ENCODE measurements at regions not wholly inside any gene's neighbourhood (a gene's known extent, or its start where the extent isn't known, plus 50 kb on each side); places are given as distances from the start of the nearest gene placed in this dataset.

DNA sequence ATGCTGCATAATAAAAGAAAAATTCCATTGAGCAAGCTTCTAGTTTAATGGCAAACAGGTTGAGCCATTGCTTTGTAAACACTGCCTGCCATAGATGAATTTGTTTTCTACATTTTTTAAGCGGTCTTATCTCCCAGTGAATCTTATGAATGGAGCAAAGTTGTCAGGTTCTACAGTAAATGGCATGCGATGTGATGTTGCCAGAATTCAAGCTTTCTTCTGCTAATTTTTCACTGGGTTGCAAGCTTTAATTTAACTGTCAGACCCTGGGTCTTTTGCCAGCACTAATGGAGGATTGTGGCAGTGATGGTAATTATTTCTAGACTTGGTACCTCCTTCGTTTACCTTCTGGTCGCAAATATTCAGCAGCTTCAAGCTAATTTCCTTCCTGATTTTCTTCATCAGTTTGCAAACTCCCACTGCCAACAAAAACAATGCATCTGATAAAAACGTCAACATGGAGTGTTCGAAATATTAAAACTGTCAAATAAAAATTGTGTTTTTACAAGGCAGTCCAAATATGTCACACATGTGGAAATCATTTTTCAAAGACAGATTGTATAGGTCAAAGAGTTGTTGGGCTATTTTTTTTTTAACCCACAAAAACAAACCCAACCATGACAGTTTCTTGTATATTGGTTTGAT, 274.2 kb upstream of the ERCC4 start (continued):
- no peak for TF ChIP-seq ZNF274 (IDR thresholded peaks at IDR 0.05; ENCODE audit: low read depth, low read length)

DNA sequence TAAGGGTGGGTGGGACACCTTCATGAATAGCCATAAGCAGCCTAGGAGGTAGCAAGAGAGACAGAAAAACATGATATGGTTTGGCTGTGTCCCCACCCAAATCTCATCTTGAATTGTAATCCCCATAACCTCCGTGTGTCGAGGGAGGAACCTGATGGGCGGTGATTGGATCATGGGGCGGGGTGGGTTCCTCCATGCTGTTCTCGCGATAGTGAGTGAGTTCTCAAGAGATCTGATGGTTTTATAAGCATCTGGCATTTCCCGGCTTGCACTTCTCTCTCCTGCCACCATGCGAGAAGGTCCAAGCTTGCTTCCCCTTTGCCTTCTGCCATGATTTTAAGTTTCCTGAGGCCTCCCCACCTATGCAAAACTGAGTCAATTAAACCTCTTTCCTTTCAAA, 259.1 kb upstream of the ERCC4 start:
- no peaks in the 10 kb centered on the region for H3K36me3 ChIP-seq (ENCODE audit: control insufficient read depth in 1 of 2, insufficient read depth in 2 of 2, low read length in 2 of 2)
- H3K4me3 ChIP-seq (replicated peaks in 1 of 2; ENCODE audit: low read depth in 1 of 2, low read length in 2 of 2): no peak overlapping the region
- H2AFZ ChIP-seq (ENCODE audit: low read depth, low read length, poor library complexity, severe bottlenecking): no peak overlapping the region
- CTCF ChIA-PET: no interaction called here
- no peaks in the 10 kb centered on the region for H3K4me1 ChIP-seq (ENCODE audit: control insufficient read depth in 1 of 2, insufficient read depth in 2 of 2, low read length in 2 of 2)
- no peaks in the 10 kb centered on the region for H4K20me1 ChIP-seq (ENCODE audit: insufficient read depth)
- DNase-seq (ENCODE audit: low read depth, low spot score) (no peak), ATAC-seq (no peak)
- RAD21 ChIA-PET (ENCODE audit: low non-redundant PET in 1 of 2, low total read pairs in 2 of 2, uncharacterized antibody in 2 of 2, unreplicated experiment in 2 of 2): no interaction called here
- no peaks in the 10 kb centered on the region for H3K9me2 ChIP-seq (ENCODE audit: insufficient read depth)
- no peak overlapping the region for H3K9ac ChIP-seq (ENCODE audit: low read length)
- no peak overlapping the region for H3K4me2 ChIP-seq (ENCODE audit: low read length)
- no peak overlapping the region for H3K27ac ChIP-seq (ENCODE audit: low read depth, low read length)
- intact Hi-C loops (cut with micrococcal nuclease): no loop called here
- BruUV-seq (replicated peaks): no TSS peak
- TF ChIP-seq SRF (IDR thresholded peaks at IDR 0.05; ENCODE audit: low read depth): no peak
- no peak for TF ChIP-seq EZH2phosphoT487 (IDR thresholded peaks at IDR 0.05; ENCODE audit: borderline replicate concordance)
- TF ChIP-seq, protein P1, sequence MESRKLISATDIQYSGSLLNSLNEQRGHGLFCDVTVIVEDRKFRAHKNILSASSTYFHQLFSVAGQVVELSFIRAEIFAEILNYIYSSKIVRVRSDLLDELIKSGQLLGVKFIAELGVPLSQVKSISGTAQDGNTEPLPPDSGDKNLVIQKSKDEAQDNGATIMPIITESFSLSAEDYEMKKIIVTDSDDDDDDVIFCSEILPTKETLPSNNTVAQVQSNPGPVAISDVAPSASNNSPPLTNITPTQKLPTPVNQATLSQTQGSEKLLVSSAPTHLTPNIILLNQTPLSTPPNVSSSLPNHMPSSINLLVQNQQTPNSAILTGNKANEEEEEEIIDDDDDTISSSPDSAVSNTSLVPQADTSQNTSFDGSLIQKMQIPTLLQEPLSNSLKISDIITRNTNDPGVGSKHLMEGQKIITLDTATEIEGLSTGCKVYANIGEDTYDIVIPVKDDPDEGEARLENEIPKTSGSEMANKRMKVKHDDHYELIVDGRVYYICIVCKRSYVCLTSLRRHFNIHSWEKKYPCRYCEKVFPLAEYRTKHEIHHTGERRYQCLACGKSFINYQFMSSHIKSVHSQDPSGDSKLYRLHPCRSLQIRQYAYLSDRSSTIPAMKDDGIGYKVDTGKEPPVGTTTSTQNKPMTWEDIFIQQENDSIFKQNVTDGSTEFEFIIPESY (IDR thresholded peaks at IDR 0.05; ENCODE audit: extremely low read depth, insufficient replicate concordance, low read length): no peak
- no peak for TF ChIP-seq REST (IDR thresholded peaks at IDR 0.05; ENCODE audit: low read depth)
- no peak for TF ChIP-seq FOSL1 (IDR thresholded peaks at IDR 0.05; ENCODE audit: low read depth)
- no peak for TF ChIP-seq RAD21 (IDR thresholded peaks at IDR 0.05; ENCODE audit: low read depth)
- no peak for TF ChIP-seq POLR2AphosphoS5 (IDR thresholded peaks at IDR 0.05; ENCODE audit: low read depth, low read length)
- no peak for TF ChIP-seq YY1 (IDR thresholded peaks at IDR 0.05; ENCODE audit: extremely low read depth, insufficient replicate concordance, low read depth, low read length)
- TF ChIP-seq POLR2A (IDR thresholded peaks at IDR 0.05; ENCODE audit: borderline replicate concordance, extremely low read depth, insufficient read depth, insufficient read length): no peak
- TF ChIP-seq ATF3 (IDR thresholded peaks at IDR 0.05): no peak
- no peak for TF ChIP-seq SIN3A (IDR thresholded peaks at IDR 0.05; ENCODE audit: low read depth)
- peaks cover 4% of the 10 kb centered on the region; the same call in 1 of the 2 replicates for H3K27me3 ChIP-seq (ENCODE audit: insufficient read depth, low read length)
- H3K9me3 ChIP-seq (ENCODE audit: control insufficient read depth in 1 of 2, insufficient read depth in 1 of 2, low read depth in 1 of 2, low read length in 2 of 2): no peaks in the 10 kb centered on the region; a peak in 1 of 4 replicates
- POLR2A ChIA-PET: no interaction called here
- H3K79me2 ChIP-seq (ENCODE audit: insufficient read depth, low read length): no peaks in the 10 kb centered on the region
